Skeletal muscle satellite cell (primary cell): ENCODE measurements at regions not wholly inside any gene's neighbourhood (a gene's known extent, or its start where the extent isn't known, plus 50 kb on each side); places are given as distances from the start of the nearest gene placed in this dataset.

Experiments used
- H3K27me3 ChIP-seq: 2 replicates; pipeline ENCODE4 v1.7.0; 2013; ENCODE audit warnings: low read length; ENCODE audit not compliant: control insufficient read depth, insufficient read depth
- H3K36me3 ChIP-seq: 2 replicates; pipeline ENCODE4 v1.7.0; 2013; ENCODE audit warnings: mild to moderate bottlenecking, control low read depth, low read length; ENCODE audit not compliant: insufficient read depth
- H3K4me1 ChIP-seq: 2 replicates; pipeline ENCODE4 v1.7.0; 2013; ENCODE audit warnings: low read length; ENCODE audit not compliant: control insufficient read depth, insufficient read depth
- H3K4me2 ChIP-seq: 2 replicates; pipeline ENCODE4 v1.7.0; 2013; ENCODE audit warnings: mild to moderate bottlenecking, low read length
- H3K4me3 ChIP-seq: 2 replicates; pipeline ENCODE4 v1.7.0; 2013; ENCODE audit warnings: low read length
- H3K9ac ChIP-seq: 2 replicates; pipeline ENCODE4 v1.7.0; 2013; ENCODE audit warnings: mild to moderate bottlenecking, low read depth, low read length, moderate library complexity
- H3K9me3 ChIP-seq: replicated peaks from 2 replicates; pipeline ENCODE4 v1.7.0; 2013; ENCODE audit warnings: mild to moderate bottlenecking, control low read depth, low read length

DNA sequence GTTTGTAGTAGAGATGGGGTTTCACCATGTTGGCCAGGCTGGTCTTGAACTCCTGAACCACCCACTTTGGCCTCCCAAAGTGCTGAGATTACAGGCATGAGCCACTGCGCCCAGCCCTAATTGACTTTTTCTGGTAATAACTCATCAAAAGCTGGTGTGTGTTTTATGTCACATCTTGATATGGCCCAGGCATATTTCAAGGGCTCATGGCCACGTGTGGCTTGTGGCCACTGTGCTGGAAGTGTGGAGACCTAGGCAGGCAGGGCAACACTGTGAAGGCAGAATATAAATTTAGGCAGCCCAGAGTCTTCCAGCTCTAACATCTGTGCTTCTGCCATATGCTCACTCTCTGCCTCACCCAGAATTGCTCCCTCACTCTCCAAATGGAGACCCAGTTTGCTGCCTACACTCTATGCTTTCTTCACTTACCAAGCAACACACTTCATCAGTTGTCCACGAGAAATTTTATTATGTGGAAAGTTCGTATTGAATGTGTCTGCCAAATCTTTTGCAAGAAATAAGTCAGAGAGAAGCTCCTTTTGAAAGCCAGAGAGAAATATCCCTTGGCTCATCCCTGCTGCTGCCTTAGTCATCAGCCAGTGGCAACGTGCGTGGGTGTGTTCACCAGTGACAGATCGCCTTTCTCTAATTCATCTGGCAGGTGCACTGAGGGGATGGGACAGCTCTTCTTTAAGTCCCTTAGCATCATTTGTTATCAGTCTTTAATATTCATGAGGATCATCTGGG lies 129.4 kb upstream of the CXCR4 start:
- no peaks in the 10 kb centered on the region for H3K36me3 ChIP-seq
- H3K9me3 ChIP-seq: no peaks in the 10 kb centered on the region
- H3K4me2 ChIP-seq: no peak overlapping the region
- H3K4me1 ChIP-seq: peaks cover 13% of the 10 kb centered on the region
- H3K4me3 ChIP-seq: no peak overlapping the region
- H3K27me3 ChIP-seq: peaks cover 12% of the 10 kb centered on the region
- H3K9ac ChIP-seq: no peak overlapping the region

GRCh38 chr2:136246086-136246669 lies 128.2 kb upstream of the CXCR4 start:
- Histone ChIP-seq H3K4me1 (peaks cover 13% of the 10 kb centered on the region), H3K36me3 (no peaks in the 10 kb centered on the region), H3K4me3 (no peak overlapping the region), H3K4me2 (peak overlapping the region; percentile 29), H3K9ac (no peak overlapping the region), H3K27me3 (peaks cover 8% of the 10 kb centered on the region), H3K9me3 (no peaks in the 10 kb centered on the region)

GRCh38 chr2:136245211-136245610 lies 127.3 kb upstream of the CXCR4 start:
- no peak overlapping the region for H3K9ac ChIP-seq
- peaks cover 5% of the 10 kb centered on the region for H3K27me3 ChIP-seq
- H3K4me2 ChIP-seq: no peak overlapping the region
- H3K4me3 ChIP-seq: no peak overlapping the region
- H3K9me3 ChIP-seq: no peaks in the 10 kb centered on the region
- no peaks in the 10 kb centered on the region for H3K36me3 ChIP-seq
- peaks cover 13% of the 10 kb centered on the region for H3K4me1 ChIP-seq

GRCh38 chr2:136244536-136244885 lies 126.6 kb upstream of the CXCR4 start:
- H3K4me2 ChIP-seq: no peak overlapping the region
- H3K9me3 ChIP-seq: no peaks in the 10 kb centered on the region
- no peak overlapping the region for H3K4me3 ChIP-seq
- peaks cover 3% of the 10 kb centered on the region for H3K27me3 ChIP-seq
- H3K4me1 ChIP-seq: peaks cover 13% of the 10 kb centered on the region
- H3K36me3 ChIP-seq: no peaks in the 10 kb centered on the region
- H3K9ac ChIP-seq: no peak overlapping the region

DNA sequence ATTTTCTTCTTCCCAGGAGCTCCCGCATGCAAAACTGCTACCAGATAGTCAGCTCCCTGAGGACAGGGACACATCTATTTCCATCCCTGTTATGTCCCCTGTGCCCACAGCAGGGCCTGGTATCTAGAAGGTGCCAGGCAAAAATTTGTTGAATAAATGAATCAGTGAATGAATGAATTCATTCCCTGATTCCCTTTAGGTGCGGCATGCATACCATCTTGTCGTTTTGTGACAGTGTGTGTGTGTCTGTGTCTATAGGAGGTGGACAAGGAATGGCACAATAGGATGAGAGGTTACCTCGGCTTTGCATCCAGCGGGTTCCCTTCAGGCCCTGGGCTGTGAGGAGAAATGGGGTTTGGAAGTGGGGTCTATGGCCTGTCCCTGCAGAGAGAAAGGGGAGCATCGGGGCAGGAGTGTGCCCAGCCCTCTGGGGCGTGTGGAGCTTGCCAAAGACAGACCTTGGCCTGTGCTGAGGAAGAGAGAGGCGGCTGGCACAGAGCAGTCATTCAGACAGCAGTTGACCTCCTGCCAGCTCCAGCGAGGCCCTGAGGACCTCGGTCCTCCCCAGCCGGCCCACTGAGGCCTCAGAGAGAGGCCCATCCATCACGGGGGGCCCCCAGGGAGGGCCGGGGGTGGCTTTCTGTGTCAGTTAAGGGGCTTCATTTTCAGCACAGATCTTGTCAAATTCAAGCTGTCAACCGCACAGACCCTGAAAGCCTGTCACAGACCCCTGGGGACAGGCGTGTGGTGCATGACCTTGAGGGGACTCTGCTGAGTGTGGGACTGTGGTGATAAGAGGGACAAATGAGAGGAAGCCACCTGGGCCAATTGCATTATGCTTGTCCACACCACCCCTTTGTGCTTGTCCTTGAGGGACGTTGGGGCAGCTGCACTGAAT lies 125.9 kb upstream of the CXCR4 start:
- H3K9ac ChIP-seq: no peak overlapping the region
- no peaks in the 10 kb centered on the region for H3K9me3 ChIP-seq
- no peak overlapping the region for H3K4me3 ChIP-seq
- H3K4me2 ChIP-seq: no peak overlapping the region
- H3K4me1 ChIP-seq: peaks cover 18% of the 10 kb centered on the region
- peaks cover 3% of the 10 kb centered on the region for H3K27me3 ChIP-seq
- no peaks in the 10 kb centered on the region for H3K36me3 ChIP-seq

- H3K4me2 ChIP-seq: no peak overlapping the region
- H3K36me3 ChIP-seq: no peaks in the 10 kb centered on the region
- peaks cover 24% of the 10 kb centered on the region for H3K4me1 ChIP-seq
- H3K9me3 ChIP-seq: no peaks in the 10 kb centered on the region
- no peak overlapping the region for H3K9ac ChIP-seq
- no peak overlapping the region for H3K4me3 ChIP-seq
- no peaks in the 10 kb centered on the region for H3K27me3 ChIP-seq
These were observed 124.8 kb upstream of the CXCR4 start for GRCh38 chr2:136242687-136243277.

DNA sequence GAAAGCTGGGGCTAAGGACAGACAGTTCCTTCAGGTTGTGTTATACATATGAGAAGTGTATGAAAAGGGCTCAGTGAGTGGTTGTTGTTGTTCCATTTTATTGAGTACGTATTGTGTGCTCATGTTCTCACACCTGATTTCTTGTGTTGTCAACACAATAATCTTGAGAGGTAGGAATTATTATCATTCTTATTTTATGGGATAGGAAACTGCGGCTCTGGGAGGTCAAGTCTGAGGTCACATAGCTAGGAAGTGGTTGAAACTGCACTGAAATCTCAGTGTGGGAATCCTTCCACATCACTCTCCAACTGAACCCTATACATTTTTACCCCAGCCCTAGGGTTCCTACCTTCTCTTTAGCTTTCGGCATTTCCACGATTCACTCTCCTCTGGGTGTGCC lies 124.2 kb upstream of the CXCR4 start:
- Histone ChIP-seq H3K4me2 (no peak overlapping the region), H3K36me3 (no peaks in the 10 kb centered on the region), H3K27me3 (no peaks in the 10 kb centered on the region), H3K4me3 (no peak overlapping the region), H3K4me1 (peaks cover 18% of the 10 kb centered on the region), H3K9me3 (no peaks in the 10 kb centered on the region), H3K9ac (no peak overlapping the region)

GRCh38 chr2:136239079-136239685 lies 121.2 kb upstream of the CXCR4 start:
- H3K4me3 ChIP-seq: no peak overlapping the region
- no peaks in the 10 kb centered on the region for H3K27me3 ChIP-seq
- H3K4me2 ChIP-seq: peak overlapping the region; percentile 49
- no peaks in the 10 kb centered on the region for H3K9me3 ChIP-seq
- H3K4me1 ChIP-seq: peaks cover 15% of the 10 kb centered on the region
- H3K9ac ChIP-seq: no peak overlapping the region
- no peaks in the 10 kb centered on the region for H3K36me3 ChIP-seq

DNA sequence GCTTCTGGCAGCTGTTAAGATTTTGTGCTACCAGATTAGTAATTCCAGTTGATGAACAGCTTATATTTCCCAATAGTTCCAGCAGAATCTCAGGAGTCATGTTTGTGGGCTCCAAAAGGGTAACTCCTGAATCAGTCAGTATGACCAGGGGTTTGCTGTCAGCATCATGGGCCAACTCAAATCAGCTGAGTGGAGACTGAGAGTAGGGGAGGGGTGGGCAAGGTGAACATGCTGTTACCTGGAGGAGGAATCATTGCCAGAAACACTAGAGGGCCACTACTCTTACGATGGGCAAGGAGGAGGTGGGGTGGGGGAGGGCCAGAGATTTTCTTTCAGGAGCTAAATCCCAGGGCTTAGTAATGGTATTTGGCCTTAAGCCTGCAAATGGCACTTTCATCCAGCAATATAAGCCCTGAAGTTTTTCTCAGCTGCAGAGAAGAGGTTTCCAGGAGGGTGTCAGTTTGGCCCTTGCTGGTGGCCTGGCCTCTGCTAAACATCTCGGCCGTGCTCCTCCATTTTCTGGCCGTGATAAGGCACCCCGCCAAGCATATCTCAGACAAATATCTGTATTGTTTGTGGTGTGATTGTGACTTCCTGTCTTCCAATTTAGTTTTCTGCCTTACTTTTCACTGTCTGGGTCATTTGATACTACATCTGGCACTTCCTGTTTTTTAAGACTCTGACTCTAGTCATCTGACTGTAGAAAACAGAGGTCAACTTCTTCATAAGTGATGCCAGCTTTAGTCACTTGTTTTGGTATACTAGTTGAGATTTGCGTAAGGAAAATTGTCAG lies 120.5 kb upstream of the CXCR4 start:
- no peaks in the 10 kb centered on the region for H3K27me3 ChIP-seq
- H3K9me3 ChIP-seq: no peaks in the 10 kb centered on the region
- H3K36me3 ChIP-seq: no peaks in the 10 kb centered on the region
- no peak overlapping the region for H3K9ac ChIP-seq
- peaks cover 15% of the 10 kb centered on the region for H3K4me1 ChIP-seq
- H3K4me2 ChIP-seq: peak overlapping the region; percentile 49
- H3K4me3 ChIP-seq: no peak overlapping the region

DNA sequence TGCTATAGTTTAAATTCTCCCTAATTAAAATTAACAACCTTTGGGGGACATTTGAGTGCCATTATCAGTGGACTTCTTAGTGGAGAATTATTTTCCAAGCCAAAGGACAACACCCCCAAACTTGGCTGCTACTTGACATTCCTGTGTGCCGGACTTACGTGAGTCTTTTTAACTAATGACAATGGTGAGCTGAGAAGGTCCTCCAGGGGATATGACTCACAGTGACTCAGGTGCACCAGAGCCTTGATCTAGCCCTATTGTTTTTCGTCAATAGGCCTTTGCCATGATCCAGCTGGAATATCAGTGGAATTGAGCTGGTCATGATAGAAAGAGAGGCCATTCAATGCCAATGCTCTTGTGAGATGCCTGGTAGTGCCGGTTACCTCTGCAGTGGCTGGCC lies 118.1 kb upstream of the CXCR4 start:
- peaks cover 12% of the 10 kb centered on the region for H3K4me1 ChIP-seq
- H3K4me2 ChIP-seq: no peak overlapping the region
- H3K9ac ChIP-seq: no peak overlapping the region
- H3K27me3 ChIP-seq: no peaks in the 10 kb centered on the region
- H3K36me3 ChIP-seq: no peaks in the 10 kb centered on the region
- no peaks in the 10 kb centered on the region for H3K9me3 ChIP-seq
- no peak overlapping the region for H3K4me3 ChIP-seq
